ENCODE measurements at regions not wholly inside any gene's neighbourhood (a gene's known extent, or its start where the extent isn't known, plus 50 kb on each side); places are given as distances from the start of the nearest gene placed in this dataset.

DNA sequence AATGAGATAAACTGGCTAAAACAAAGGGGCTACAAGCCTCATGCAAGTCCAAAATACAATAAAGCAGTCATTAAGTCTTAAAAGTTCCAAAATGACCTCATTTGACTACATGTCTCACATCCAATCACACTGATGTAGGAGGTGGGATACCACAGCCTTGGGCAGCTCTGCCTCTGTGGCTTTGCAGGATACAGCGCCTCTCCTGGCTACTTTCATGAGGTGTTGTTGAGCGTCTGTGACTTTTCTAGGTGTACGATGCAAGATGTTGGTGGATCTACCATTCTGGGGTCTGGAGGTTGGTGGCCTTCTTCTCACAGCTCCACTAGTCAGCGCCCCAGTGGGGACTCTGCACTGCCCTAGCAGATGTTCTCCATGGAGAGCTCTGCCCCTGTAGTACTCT is 944.9 kb downstream of the TECRL start:
- TF ChIP-seq, protein P1, sequence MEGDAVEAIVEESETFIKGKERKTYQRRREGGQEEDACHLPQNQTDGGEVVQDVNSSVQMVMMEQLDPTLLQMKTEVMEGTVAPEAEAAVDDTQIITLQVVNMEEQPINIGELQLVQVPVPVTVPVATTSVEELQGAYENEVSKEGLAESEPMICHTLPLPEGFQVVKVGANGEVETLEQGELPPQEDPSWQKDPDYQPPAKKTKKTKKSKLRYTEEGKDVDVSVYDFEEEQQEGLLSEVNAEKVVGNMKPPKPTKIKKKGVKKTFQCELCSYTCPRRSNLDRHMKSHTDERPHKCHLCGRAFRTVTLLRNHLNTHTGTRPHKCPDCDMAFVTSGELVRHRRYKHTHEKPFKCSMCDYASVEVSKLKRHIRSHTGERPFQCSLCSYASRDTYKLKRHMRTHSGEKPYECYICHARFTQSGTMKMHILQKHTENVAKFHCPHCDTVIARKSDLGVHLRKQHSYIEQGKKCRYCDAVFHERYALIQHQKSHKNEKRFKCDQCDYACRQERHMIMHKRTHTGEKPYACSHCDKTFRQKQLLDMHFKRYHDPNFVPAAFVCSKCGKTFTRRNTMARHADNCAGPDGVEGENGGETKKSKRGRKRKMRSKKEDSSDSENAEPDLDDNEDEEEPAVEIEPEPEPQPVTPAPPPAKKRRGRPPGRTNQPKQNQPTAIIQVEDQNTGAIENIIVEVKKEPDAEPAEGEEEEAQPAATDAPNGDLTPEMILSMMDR (IDR thresholded peaks at IDR 0.05), result no peak
- TF ChIP-seq POLR2A (IDR thresholded peaks at IDR 0.05), result no peak

Data from testis (tissue), 2 donors.